ENCODE measurements at regions not wholly inside any gene's neighbourhood (a gene's known extent, or its start where the extent isn't known, plus 50 kb on each side); places are given as distances from the start of the nearest gene placed in this dataset.

DNA sequence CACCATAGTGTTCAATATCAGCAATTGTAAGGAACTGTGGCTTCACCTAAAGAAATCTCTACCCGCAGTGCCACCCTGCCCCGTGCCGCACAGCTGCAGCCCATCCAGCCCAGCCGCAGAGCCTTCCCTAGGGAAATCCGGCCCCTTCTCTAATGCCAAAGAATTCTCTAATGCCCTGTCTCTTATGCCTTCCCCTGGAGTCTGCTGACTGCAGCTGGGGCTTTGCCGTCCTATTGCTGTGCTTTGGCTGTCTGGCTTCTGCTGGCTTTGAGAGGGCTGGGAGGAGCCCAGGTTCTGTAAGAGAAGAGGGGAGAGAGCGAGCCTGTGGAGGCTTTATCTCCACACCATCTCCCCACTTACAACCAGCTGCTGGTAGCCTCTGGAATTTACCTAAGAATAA is 85.9 kb upstream of the HELT start:
- Histone ChIP-seq H2AFZ (ENCODE audit: low read length) (no peak overlapping the region), H3K14ac (ENCODE audit: insufficient read length) (no peak overlapping the region), H4K5ac (ENCODE audit: insufficient read length, low read depth, low read length) (no peak overlapping the region), H3K4ac (replicated peaks; ENCODE audit: insufficient read length, low read depth, low read length) (no peak overlapping the region), H2BK120ac (replicated peaks; ENCODE audit: low read depth, low read length) (no peak overlapping the region), H3K27ac (ENCODE audit: low read depth, low read length) (no peak overlapping the region), H3K27me3 (replicated peaks in 1 of 4; ENCODE audit: control insufficient read depth in 3 of 4, extremely low read depth in 1 of 4, insufficient read depth in 3 of 4, low read length in 3 of 4) (no peaks in the 10 kb centered on the region), H4K20me1 (replicated peaks in 1 of 2; ENCODE audit: control insufficient read depth in 1 of 2, insufficient read depth in 2 of 2, low read length in 2 of 2) (no peaks in the 10 kb centered on the region), H3K79me2 (ENCODE audit: control insufficient read depth in 1 of 2, insufficient read depth in 2 of 2, low read length in 2 of 2) (no peaks in the 10 kb centered on the region), H3K4me1 (replicated peaks in 1 of 4; ENCODE audit: control insufficient read depth in 3 of 4, insufficient read depth in 4 of 4, low read length in 3 of 4) (no peaks in the 10 kb centered on the region), H3K4me2 (ENCODE audit: insufficient read depth in 1 of 2, low read depth in 2 of 2, low read length in 2 of 2) (no peak overlapping the region), H2BK12ac (ENCODE audit: low read depth, low read length) (no peak overlapping the region), H3K9ac (replicated peaks in 1 of 4; ENCODE audit: extremely low read depth in 1 of 4, low read depth in 3 of 4, low read length in 3 of 4) (no peak overlapping the region), H3K79me1 (ENCODE audit: low read depth, low read length) (no peaks in the 10 kb centered on the region), H3K36me3 (ENCODE audit: control insufficient read depth in 2 of 4, insufficient read depth in 4 of 4, low read length in 3 of 4) (no peaks in the 10 kb centered on the region), H3K56ac (replicated peaks; ENCODE audit: insufficient read length, low read depth, low read length) (no peak overlapping the region), H2BK20ac (ENCODE audit: low read length) (no peak overlapping the region), H3K23ac (ENCODE audit: insufficient read length) (no peak overlapping the region), H3K18ac (ENCODE audit: extremely low read depth, low read length) (no peak overlapping the region), H2AK5ac (ENCODE audit: low read depth, low read length) (no peak overlapping the region), H2BK5ac (ENCODE audit: low read depth, low read length) (no peak overlapping the region), H4K91ac (replicated peaks; ENCODE audit: insufficient read length, low read length) (no peak overlapping the region), H4K8ac (ENCODE audit: extremely low read depth, insufficient read depth, low read length) (no peak overlapping the region), H3K9me3 (ENCODE audit: insufficient read depth in 2 of 2, low read depth in 1 of 2, low read length in 1 of 2) (peaks cover 0 to 2% of the 10 kb centered on the region in 2 experiments; a peak in 1 of 4 replicates), H2BK15ac (ENCODE audit: low read length) (no peak overlapping the region), H3K4me3 (ENCODE audit: extremely low read depth in 1 of 4, insufficient read depth in 2 of 4, low read depth in 3 of 4, low read length in 4 of 4) (no peak overlapping the region), H3K23me2 (ENCODE audit: low read depth, low read length) (no peaks in the 10 kb centered on the region)
- FAIRE-seq: no peak
- POLR2A ChIA-PET (ENCODE audit: partially characterized antibody): interaction anchor here (0.8 kb wide), 1 partner anchor 213 kb away, joined by 3 read pairs; no protein-coding TSS in a partner anchor
- WGBS, 2 experiments (ENCODE audit: extremely low coverage in 1 of 2, insufficient coverage in 1 of 2, insufficient read length in 1 of 2, insufficient replicate concordance in 2 of 2, low coverage in 1 of 2, low lambda C conversion rate in 2 of 2, missing lambda C conversion rate in 1 of 2): 83% methylated on average over 6 of the region's 7 CpGs; no CpG with 5 or more reads in 1 of the 2 experiments
- peak in 1 of 2 experiments; percentile 32 for DNase-seq (ENCODE audit: low read depth in 1 of 2, low spot score in 2 of 2)
- CTCF ChIA-PET (ENCODE audit: partially characterized antibody): interaction anchor here (0.6 to 1.2 kb wide), 3 partner anchors 7 to 151 kb away, joined by 3 to 4 read pairs (median 3); no protein-coding TSS in a partner anchor
- no peak for TF ChIP-seq EGR1 (IDR thresholded peaks at IDR 0.05; ENCODE audit: borderline replicate concordance, low read depth, low read length)
- TF ChIP-seq GTF2F1 (IDR thresholded peaks at IDR 0.05; ENCODE audit: borderline replicate concordance, low read depth, low read length): no peak
- no peak for TF ChIP-seq BCL11A (IDR thresholded peaks at IDR 0.05; ENCODE audit: low read depth in 2 of 2, low read length in 2 of 2)
- no peak for TF ChIP-seq ASH2L (IDR thresholded peaks at IDR 0.05; ENCODE audit: low read length)
- TF ChIP-seq MAFK (IDR thresholded peaks at IDR 0.05; ENCODE audit: low read depth, low read length): no peak
- no peak for TF ChIP-seq ATF3 (IDR thresholded peaks at IDR 0.05; ENCODE audit: insufficient read depth, low read depth, low read length)
- TF ChIP-seq CREB1 (IDR thresholded peaks at IDR 0.05): no peak
- no peak for TF ChIP-seq JUN (IDR thresholded peaks at IDR 0.05; ENCODE audit: low read depth, low read length)
- no peak for TF ChIP-seq ATF2 (IDR thresholded peaks at IDR 0.05; ENCODE audit: low read length)
- no peak for TF ChIP-seq SUZ12 (IDR thresholded peaks at IDR 0.05; ENCODE audit: low read length)
- no peak for TF ChIP-seq EP300 (IDR thresholded peaks at IDR 0.05; ENCODE audit: borderline replicate concordance in 1 of 2, low read depth in 2 of 2, low read length in 2 of 2)
- TF ChIP-seq ZNF274 (IDR thresholded peaks at IDR 0.05; ENCODE audit: borderline replicate concordance, extremely low read depth, low read length): no peak

All from H1 (cell line).